Activated CD8-positive, alpha-beta T cell treated with anti-CD3 and anti-CD28 coated beads for 36 hours (primary cell): ENCODE measurements at regions not wholly inside any gene's neighbourhood (a gene's known extent, or its start where the extent isn't known, plus 50 kb on each side); places are given as distances from the start of the nearest gene placed in this dataset.

Source experiments
- ATAC-seq: fragments of 200-7000 bp; cut with Tn5 transposase; one replicate; pipeline ENCODE4 v1.10.0; 2021; ENCODE audit warnings: mild to moderate bottlenecking, moderate library complexity
- CTCF ChIA-PET: fragments of 350-600 bp; sonication (Branson Sonifier 250); formaldehyde crosslinking; loops from one replicate; lab custom pipeline; 2021; ENCODE audit warnings: antibody characterized with exemption; lab: Charles Lee
- POLR2A ChIA-PET: fragments of 350-600 bp; sonication (Branson Sonifier 250); formaldehyde crosslinking; loops from one replicate; lab custom pipeline; 2021; ENCODE audit warnings: antibody characterized with exemption; lab: Charles Lee
- DNase-seq: peaks from one replicate; pipeline ENCODE4 v3.0.0-alpha.2; 2020
- H3K27ac Mint-ChIP-seq: one replicate; pipeline ENCODE4 v1.8.0; 2021; ENCODE audit warnings: mild to moderate bottlenecking, mixed read lengths
- H3K27me3 Mint-ChIP-seq: one replicate; pipeline ENCODE4 v1.8.0; 2021; ENCODE audit warnings: mixed read lengths
- H3K36me3 Mint-ChIP-seq: one replicate; pipeline ENCODE4 v1.8.0; 2021; ENCODE audit warnings: low read depth, mixed read lengths
- H3K4me1 Mint-ChIP-seq: one replicate; pipeline ENCODE4 v1.8.0; 2021; ENCODE audit warnings: low read depth, mixed read lengths
- H3K4me3 Mint-ChIP-seq: one replicate; pipeline ENCODE4 v1.8.0; 2021; ENCODE audit warnings: mild to moderate bottlenecking, moderate library complexity, mixed read lengths
- H3K9me3 Mint-ChIP-seq: one replicate; pipeline ENCODE4 v1.8.0; 2021; ENCODE audit warnings: mixed read lengths
- intact Hi-C: fragments of 100-400 bp; cut with micrococcal nuclease; formaldehyde crosslinking; loops from one replicate; pipeline ENCODE4 v1.10.0; 2022
- TF ChIP-seq, protein P1 (sequence below): fragments of 200-600 bp; IDR thresholded peaks from one replicate; pipeline ENCODE4 v1.8.0; 2022; ENCODE audit warnings: antibody characterized with exemption, mild to moderate bottlenecking

DNA sequence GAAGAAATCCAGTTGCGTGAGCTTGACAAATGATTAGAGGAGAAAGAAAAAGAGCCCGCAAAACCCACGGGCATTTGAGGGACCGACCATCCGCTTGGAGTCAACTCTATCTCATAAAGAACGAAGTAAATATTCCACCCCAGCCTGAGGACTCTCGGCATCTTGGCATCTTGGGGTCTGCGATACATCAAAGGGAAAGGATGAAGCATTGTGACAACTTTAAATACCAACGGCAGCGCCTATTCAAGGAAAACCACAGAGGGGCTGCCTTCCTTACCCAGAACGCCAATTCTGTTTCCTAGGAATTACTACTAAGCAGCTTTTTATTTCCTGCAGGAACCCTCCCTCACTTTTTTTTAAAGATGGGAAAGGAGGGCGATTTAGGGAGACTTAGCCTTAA, 152.2 kb downstream of the FOXL1 start:
- DNase-seq, result no peak
- no peaks in the 10 kb centered on the region for H3K4me1 Mint-ChIP-seq
- peaks cover 30% of the 10 kb centered on the region for H3K27me3 Mint-ChIP-seq
- CTCF ChIA-PET, result no interaction called here
- H3K4me3 Mint-ChIP-seq, result no peak overlapping the region
- no peak overlapping the region for H3K27ac Mint-ChIP-seq
- no peaks in the 10 kb centered on the region for H3K36me3 Mint-ChIP-seq
- TF ChIP-seq, protein P1, sequence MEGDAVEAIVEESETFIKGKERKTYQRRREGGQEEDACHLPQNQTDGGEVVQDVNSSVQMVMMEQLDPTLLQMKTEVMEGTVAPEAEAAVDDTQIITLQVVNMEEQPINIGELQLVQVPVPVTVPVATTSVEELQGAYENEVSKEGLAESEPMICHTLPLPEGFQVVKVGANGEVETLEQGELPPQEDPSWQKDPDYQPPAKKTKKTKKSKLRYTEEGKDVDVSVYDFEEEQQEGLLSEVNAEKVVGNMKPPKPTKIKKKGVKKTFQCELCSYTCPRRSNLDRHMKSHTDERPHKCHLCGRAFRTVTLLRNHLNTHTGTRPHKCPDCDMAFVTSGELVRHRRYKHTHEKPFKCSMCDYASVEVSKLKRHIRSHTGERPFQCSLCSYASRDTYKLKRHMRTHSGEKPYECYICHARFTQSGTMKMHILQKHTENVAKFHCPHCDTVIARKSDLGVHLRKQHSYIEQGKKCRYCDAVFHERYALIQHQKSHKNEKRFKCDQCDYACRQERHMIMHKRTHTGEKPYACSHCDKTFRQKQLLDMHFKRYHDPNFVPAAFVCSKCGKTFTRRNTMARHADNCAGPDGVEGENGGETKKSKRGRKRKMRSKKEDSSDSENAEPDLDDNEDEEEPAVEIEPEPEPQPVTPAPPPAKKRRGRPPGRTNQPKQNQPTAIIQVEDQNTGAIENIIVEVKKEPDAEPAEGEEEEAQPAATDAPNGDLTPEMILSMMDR, result no peak
- intact Hi-C loops, result no loop called here
- POLR2A ChIA-PET, result interaction anchor here (0.6 kb wide), 1 partner anchor 213 kb away, joined by 3 read pairs; no protein-coding TSS in a partner anchor
- H3K9me3 Mint-ChIP-seq, result no peaks in the 10 kb centered on the region
- no peak for ATAC-seq

- no peak for DNase-seq
- no peaks in the 10 kb centered on the region for H3K9me3 Mint-ChIP-seq
- no peak overlapping the region for H3K4me3 Mint-ChIP-seq
- ChIA-PET CTCF (interaction anchor here (0.8 kb wide), 1 partner anchor 169 kb away, joined by 3 read pairs; no protein-coding TSS in a partner anchor), POLR2A (interaction anchor here (0.6 kb wide), 1 partner anchor 905 kb away, joined by 3 read pairs; no protein-coding TSS in a partner anchor)
- H3K4me1 Mint-ChIP-seq, result no peaks in the 10 kb centered on the region
- H3K27me3 Mint-ChIP-seq, result peaks cover 30% of the 10 kb centered on the region
- H3K27ac Mint-ChIP-seq, result no peak overlapping the region
- ATAC-seq, result no peak
- intact Hi-C loops, result no loop called here
- TF ChIP-seq, protein P1, result no peak
- no peaks in the 10 kb centered on the region for H3K36me3 Mint-ChIP-seq
These were observed 154.4 kb downstream of the FOXL1 start for GRCh38 chr16:86732621-86733295.

DNA sequence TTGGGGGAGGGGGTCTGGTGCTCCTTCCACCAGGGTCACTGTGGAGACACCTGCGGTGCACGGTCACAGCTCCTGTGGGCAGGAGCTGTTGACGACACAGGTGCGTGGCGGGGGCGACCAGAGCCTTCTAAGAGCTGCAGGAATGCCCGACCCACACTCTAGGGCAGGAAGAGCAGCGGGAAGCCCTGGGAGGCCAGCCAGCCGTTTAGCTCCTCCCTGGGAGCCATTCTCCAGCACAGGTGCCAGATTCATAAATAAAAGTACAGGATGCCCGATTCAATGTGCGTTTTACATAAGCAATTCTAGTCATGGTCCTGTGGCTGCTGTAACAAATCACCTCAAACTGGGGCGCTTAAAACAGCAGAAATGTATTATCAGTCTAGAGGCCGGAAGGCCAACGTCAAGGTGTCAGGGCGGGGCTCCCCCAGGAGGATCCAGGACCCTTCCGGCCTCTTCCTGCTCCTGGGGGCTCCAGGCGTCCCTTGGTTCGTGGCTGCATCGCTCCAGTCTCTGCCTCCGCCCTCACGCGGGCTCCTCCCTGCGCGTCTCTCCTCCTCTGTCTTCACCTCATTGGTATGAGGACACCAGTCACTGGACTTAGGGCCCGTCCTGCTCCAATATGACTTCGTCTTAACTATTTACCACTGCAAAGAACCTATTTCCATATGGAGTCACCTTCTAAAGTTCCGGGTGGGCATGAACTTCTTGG, 155.4 kb downstream of the FOXL1 start:
- DNase-seq, result no peak
- Mint-ChIP-seq H3K4me1 (no peaks in the 10 kb centered on the region), H3K27me3 (peaks cover 30% of the 10 kb centered on the region), H3K27ac (no peak overlapping the region), H3K36me3 (no peaks in the 10 kb centered on the region), H3K9me3 (no peaks in the 10 kb centered on the region), H3K4me3 (no peak overlapping the region)
- POLR2A ChIA-PET, result no interaction called here
- CTCF ChIA-PET, result no interaction called here
- ATAC-seq, result no peak
- TF ChIP-seq, protein P1, result no peak
- intact Hi-C loops, result no loop called here

GRCh38 chr16:86734543-86735460, 156.5 kb downstream of the FOXL1 start:
- no peak for DNase-seq
- intact Hi-C loops, result no loop called here
- no peak for ATAC-seq
- no peaks in the 10 kb centered on the region for H3K4me1 Mint-ChIP-seq
- H3K9me3 Mint-ChIP-seq, result no peaks in the 10 kb centered on the region
- CTCF ChIA-PET, result no interaction called here
- H3K27ac Mint-ChIP-seq, result no peak overlapping the region
- no peak overlapping the region for H3K4me3 Mint-ChIP-seq
- no peaks in the 10 kb centered on the region for H3K36me3 Mint-ChIP-seq
- POLR2A ChIA-PET, result no interaction called here
- H3K27me3 Mint-ChIP-seq, result peaks cover 30% of the 10 kb centered on the region
- TF ChIP-seq, protein P1, result no peak
